MM.1S (cell line): ENCODE measurements at regions not wholly inside any gene's neighbourhood (a gene's known extent, or its start where the extent isn't known, plus 50 kb on each side); places are given as distances from the start of the nearest gene placed in this dataset.

Source experiments
- CTCF ChIP-seq: fragments of 300-600 bp; sonication (generic); IDR thresholded peaks from 2 replicates; pipeline ENCODE4 v1.5.1; 2016; ENCODE audit warnings: antibody characterized with exemption, low read length, mixed read lengths
- EZH2 ChIP-seq: fragments of 300-600 bp; sonication (generic); optimal IDR thresholded peaks from 2 replicates; pipeline ENCODE3; 2017; ENCODE audit warnings: low read depth, mild to moderate bottlenecking, antibody characterized with exemption, low read length, mixed read lengths

GRCh38 chr7:42812779-42813178 lies 99.1 kb downstream of the C7orf25 start:
- TF ChIP-seq CTCF (no peak), EZH2 (no peak)
